ENCODE measurements at regions not wholly inside any gene's neighbourhood (a gene's known extent, or its start where the extent isn't known, plus 50 kb on each side); places are given as distances from the start of the nearest gene placed in this dataset.

- TF ChIP-seq CTCF (IDR thresholded peaks at IDR 0.05; ENCODE audit: control extremely low read depth, extremely low read depth, low read depth, missing control alignments): no peak
- no peak for DNase-seq (ENCODE audit: extremely low spot score)
- CTCF ChIA-PET: interaction anchor here (1.0 to 1.3 kb wide), 2 partner anchors 10 to 12 kb away, joined by 3 to 5 read pairs; no protein-coding TSS in a partner anchor
- POLR2A ChIA-PET: no interaction called here
Measured at GRCh38 chr5:125564317-125564975, 818.0 kb upstream of the ZNF608 start.

- no peak for TF ChIP-seq CTCF (IDR thresholded peaks at IDR 0.05; ENCODE audit: control extremely low read depth, extremely low read depth, low read depth, missing control alignments)
- CTCF ChIA-PET: interaction anchor here (1.2 to 2.2 kb wide), 5 partner anchors 10 to 59 kb away, joined by 3 to 5 read pairs (median 4); no protein-coding TSS in a partner anchor
- POLR2A ChIA-PET: no interaction called here
- DNase-seq (ENCODE audit: extremely low spot score): no peak
Measured at GRCh38 chr5:125574491-125575044, 828.1 kb upstream of the ZNF608 start.

- no peak for DNase-seq (ENCODE audit: extremely low spot score)
- no peak for TF ChIP-seq CTCF (IDR thresholded peaks at IDR 0.05; ENCODE audit: control extremely low read depth, extremely low read depth, low read depth, missing control alignments)
- POLR2A ChIA-PET: no interaction called here
- CTCF ChIA-PET: interaction anchor here (1.2 to 2.2 kb wide), 5 partner anchors 9 to 60 kb away, joined by 3 to 5 read pairs (median 4); no protein-coding TSS in a partner anchor
Measured at GRCh38 chr5:125575171-125575890, 828.9 kb upstream of the ZNF608 start.

GRCh38 chr5:125575891-125576505 lies 829.6 kb upstream of the ZNF608 start:
- TF ChIP-seq CTCF (IDR thresholded peaks at IDR 0.05; ENCODE audit: control extremely low read depth, extremely low read depth, low read depth, missing control alignments): no peak
- ChIA-PET POLR2A (no interaction called here), CTCF (interaction anchor here (0.6 to 1.8 kb wide), 4 partner anchors 8 to 21 kb away, joined by 3 to 5 read pairs (median 4); no protein-coding TSS in a partner anchor)
- no peak for DNase-seq (ENCODE audit: extremely low spot score)

GRCh38 chr5:125576822-125577221 lies 830.4 kb upstream of the ZNF608 start:
- no peak for TF ChIP-seq CTCF (IDR thresholded peaks at IDR 0.05; ENCODE audit: control extremely low read depth, extremely low read depth, low read depth, missing control alignments)
- CTCF ChIA-PET: interaction anchor here (0.9 to 1.3 kb wide), 3 partner anchors 10 to 27 kb away, joined by 3 to 4 read pairs (median 3); no protein-coding TSS in a partner anchor
- POLR2A ChIA-PET: no interaction called here
- no peak for DNase-seq (ENCODE audit: extremely low spot score)

GRCh38 chr5:125578551-125578950 lies 832.1 kb upstream of the ZNF608 start:
- no peak for TF ChIP-seq CTCF (IDR thresholded peaks at IDR 0.05; ENCODE audit: control extremely low read depth, extremely low read depth, low read depth, missing control alignments)
- POLR2A ChIA-PET: no interaction called here
- CTCF ChIA-PET: interaction anchor here (0.8 kb wide), 1 partner anchor 11 kb away, joined by 3 read pairs; no protein-coding TSS in a partner anchor
- no peak for DNase-seq (ENCODE audit: extremely low spot score)

Measured in GM10248 (cell line).